T-helper 1 cell (primary cell): ENCODE measurements at regions not wholly inside any gene's neighbourhood (a gene's known extent, or its start where the extent isn't known, plus 50 kb on each side); places are given as distances from the start of the nearest gene placed in this dataset.

Experiments
- DNase-seq, 5 donors: peaks; one replicate each; pipeline ENCODE4 v3.0.0-alpha.2; 2012 to 2020

GRCh38 chr10:130804778-130805634, 506.5 kb downstream of the TCERG1L start:
- DNase-seq: no peak

DNA sequence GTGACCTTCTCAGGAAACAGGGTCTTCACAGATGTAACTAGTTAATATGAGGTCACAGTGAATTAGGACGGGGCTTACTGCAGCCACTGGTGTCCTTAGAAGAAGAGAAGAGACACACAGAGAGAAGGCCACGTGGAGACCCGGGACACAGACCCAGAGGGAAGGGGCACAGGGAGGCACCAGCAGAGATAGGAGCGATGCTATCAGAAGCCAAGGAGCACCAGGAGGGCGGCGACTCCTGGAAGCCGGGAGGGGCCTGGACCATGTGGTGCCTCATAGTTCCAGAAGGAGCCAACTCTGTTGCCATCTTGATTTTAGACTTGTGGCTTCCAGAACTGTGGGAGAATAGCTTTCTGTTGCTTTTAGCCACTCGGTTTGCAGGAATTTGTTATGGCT, 505.9 kb downstream of the TCERG1L start:
- DNase-seq: no peak

GRCh38 chr10:130806426-130806825, 505.1 kb downstream of the TCERG1L start:
- no peak for DNase-seq

DNA sequence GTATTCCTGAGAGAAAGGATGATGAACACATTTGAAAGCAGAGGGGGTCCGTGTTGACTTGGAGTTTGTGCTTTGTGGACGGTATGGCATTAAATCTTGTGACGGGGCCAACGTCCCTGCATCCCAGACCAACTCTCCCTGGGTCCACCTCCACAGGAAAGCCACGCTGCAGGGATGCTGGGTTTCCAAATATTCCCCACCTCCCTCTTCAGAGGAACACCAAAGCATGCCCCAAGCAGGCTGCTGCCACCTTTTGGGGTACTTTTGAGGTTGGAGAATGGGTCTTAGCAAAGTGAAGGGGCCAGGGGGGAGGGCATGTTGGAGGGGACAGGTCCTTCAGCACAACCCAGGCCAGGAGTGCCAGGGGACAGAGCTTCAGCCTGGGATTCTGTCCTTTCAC, 504.4 kb downstream of the TCERG1L start:
- DNase-seq: no peak

GRCh38 chr10:130807721-130808120, 503.8 kb downstream of the TCERG1L start:
- DNase-seq: no peak

- no peak for DNase-seq
These were observed 503.3 kb downstream of the TCERG1L start for GRCh38 chr10:130808243-130808642.

- DNase-seq: no peak
These were observed 502.8 kb downstream of the TCERG1L start for GRCh38 chr10:130808686-130809085.

DNA sequence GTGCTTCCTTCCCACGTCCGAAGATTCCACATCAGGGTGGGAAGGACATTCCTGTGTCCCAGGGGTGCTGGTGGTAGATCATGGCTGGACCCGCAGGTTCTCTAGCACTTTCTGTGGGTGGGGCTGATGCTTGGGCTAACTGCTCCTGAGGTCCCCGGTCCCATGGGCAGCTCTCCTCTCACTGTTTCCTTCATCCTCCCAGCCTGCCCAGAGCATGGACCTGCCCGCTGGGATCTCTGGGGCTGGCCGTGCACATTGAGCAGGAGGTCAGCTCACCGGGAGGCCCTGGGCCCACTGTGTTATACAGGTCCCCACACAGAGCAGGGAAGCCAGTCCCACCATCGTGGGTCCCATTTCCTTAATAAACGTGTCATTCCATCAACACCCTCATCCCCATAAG, 502.3 kb downstream of the TCERG1L start:
- no peak for DNase-seq

DNA sequence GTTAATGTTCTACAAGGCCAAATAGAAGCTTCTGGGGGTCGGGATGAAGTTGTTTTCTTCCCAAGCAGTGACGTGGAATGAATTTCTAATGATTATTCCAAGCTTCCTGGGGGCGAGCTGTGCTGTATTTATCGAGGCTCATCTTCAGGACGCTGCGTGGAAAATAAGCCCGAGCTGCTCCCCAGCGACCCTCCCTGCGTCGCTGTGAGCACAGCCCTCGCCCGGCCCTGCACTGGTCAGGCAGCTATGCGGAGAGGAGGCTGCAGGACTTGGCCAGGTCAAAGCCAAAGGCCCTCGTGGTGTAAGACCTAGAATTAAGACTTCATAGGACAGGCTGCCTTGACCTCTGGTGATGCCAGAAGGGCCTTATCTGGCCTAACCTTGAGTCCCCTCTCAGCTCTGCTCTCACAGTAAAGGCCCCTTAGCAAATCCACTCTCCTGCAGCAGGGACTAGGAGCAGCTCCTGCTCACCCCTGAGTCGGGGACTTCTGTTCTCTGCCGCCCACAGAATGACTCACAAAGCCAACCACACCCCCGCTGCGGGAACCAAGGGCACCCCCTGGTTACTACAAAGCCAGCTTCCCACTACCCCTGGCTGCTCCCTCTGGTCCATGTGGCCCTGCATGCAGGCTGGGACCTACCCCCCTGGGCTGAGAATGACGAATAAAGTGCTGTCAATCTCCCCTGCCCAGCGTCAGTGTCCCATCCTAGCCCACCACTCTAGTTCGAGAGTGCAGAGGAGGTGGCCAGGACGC, 501.6 kb downstream of the TCERG1L start:
- no peak for DNase-seq

GRCh38 chr10:130810856-130811255, 500.7 kb downstream of the TCERG1L start:
- DNase-seq: no peak

GRCh38 chr10:130812381-130813148, 499.0 kb downstream of the TCERG1L start:
- no peak for DNase-seq

GRCh38 chr10:130814610-130815009, 496.9 kb downstream of the TCERG1L start:
- no peak for DNase-seq

- DNase-seq: no peak
These were observed 495.2 kb downstream of the TCERG1L start for GRCh38 chr10:130816116-130816901.

GRCh38 chr10:130817046-130817624, 494.4 kb downstream of the TCERG1L start:
- no peak for DNase-seq

DNA sequence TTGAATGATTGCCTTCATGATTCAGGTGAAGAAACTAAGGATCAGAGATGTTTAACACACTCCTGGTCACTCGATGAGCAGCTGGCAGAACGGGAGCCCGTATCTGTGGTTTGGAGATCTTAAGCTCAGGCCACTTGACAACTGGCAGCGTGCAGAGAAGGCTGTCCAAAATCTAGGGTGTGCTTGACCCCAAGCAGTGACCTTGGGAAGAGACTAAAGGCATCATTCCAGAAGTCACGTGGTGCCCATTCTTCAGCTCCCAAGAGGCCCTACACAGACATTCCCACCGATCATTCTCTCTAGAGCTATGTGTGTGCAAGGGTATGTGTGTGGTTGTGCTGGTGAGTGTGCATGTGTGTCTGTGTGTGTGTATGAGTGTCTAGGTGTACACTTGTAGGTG, 493.8 kb downstream of the TCERG1L start:
- DNase-seq: no peak

- DNase-seq: no peak
These were observed 490.5 kb downstream of the TCERG1L start for GRCh38 chr10:130820880-130821482.

DNA sequence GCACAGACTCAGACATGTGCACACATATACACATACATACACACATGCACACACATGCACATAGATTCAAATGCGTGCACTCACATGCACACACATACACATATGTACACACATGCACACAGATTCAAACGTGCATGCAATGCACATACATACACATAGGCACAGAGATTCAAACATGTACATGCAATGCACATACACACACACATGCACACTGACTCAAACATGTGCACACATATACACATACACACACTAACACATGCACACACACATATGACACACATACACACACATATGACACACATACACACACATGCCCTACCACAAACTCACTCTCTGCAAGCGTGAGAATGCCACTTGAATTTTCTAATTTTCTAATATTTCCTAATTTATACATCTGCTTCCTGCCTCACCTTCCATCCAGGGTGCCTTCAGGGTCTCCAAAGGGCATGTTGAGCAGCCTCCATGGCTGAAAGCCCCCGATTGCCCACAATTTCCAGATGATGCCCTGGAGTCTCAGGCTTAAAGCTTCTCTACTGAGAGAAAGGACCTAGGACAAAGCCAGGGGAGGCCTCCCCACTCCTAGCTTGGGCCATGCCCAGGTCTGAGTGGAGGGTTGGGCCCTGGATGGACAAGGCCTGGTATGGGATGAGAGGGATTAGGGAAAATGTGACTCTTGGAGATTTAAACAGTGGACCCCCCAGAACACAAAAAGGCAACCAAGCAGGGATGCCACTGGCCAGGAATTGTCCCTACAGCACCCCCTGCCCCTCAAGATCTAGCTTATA, 487.1 kb downstream of the TCERG1L start:
- no peak for DNase-seq

DNA sequence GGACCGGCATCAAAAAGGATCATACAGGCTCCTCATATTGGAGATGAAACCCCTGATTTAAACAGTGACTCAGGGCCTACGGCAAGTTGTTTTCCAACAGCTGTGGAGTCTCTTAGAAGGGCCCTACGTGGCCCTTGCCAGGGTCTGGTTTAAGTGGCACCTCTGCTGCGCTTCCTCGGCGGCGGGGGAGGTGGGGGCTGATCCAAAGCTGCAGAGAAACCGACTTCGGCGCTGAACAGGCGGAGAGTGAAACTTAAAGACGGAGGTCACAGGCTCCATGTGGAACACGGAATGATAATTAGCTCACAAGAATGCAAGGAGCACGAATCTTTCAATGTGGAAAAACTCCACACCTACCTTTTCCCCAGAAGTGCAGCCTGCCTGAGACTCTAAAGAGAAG, 477.9 kb downstream of the TCERG1L start:
- DNase-seq: no peak

- DNase-seq: no peak
These were observed 477.4 kb downstream of the TCERG1L start for GRCh38 chr10:130834170-130834569.

DNA sequence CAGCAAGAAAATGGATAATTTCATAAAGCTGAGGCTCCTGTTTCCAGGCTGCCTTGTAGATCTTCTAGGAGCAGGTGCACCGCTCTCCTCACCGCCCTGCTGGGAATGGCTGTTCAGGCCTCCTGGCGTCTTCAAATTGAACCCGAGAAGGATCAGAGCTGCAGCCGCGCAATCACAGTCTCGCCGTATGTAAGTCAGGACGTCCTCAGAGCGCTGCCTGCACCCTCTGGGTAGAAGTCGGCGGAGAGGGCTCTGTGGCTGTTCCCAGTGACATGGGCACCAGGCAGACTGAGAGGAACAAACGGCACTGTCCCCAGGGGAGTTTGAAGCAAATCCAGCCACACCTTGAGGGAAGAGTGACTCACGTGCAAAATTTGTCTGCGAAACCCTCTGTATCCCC, 476.9 kb downstream of the TCERG1L start:
- no peak for DNase-seq

GRCh38 chr10:130835068-130835467, 476.5 kb downstream of the TCERG1L start:
- DNase-seq: no peak
